ENCODE measurements at regions not wholly inside any gene's neighbourhood (a gene's known extent, or its start where the extent isn't known, plus 50 kb on each side); places are given as distances from the start of the nearest gene placed in this dataset.

DNA sequence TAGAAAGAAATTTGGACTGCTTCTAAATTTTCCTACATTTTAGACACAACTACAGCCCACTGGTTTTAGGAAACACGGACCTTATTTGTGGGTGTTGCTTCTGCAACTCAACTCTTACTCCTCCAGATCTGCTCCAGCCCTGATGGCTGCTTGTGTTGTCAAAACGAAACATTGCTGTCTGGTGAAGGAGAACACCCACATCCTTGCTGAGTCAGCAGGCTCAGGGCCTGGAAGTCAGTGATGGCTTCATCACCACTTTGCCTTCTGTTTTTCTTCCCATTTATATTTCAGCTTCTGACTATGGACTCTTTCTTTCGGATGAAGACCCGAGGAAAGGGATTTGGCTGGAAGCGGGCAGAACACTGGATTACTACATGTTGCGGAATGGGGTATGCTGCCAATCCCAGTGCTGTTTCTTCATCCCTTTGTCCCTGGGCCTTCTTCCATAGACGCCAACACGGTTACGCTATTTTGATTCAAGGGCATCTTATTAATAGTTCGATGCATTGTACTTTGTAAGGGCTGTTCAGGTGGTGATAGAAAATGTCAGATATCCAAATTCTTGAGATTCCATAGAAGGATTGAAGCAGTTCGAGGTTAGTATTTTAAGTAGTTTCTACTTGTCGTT, 392.6 kb upstream of the TPM1 start:
- TF ChIP-seq POLR2AphosphoS5 (IDR thresholded peaks at IDR 0.05; ENCODE audit: low read depth, low read length) (no peak), POLR2A (IDR thresholded peaks at IDR 0.05; ENCODE audit: low read depth, low read length) (no peak), TAF1 (IDR thresholded peaks at IDR 0.05; ENCODE audit: low read depth, low read length) (no peak), PAX5 (IDR thresholded peaks at IDR 0.05; ENCODE audit: insufficient read depth, low read length, severe bottlenecking) (no peak)
